ENCODE measurements at regions not wholly inside any gene's neighbourhood (a gene's known extent, or its start where the extent isn't known, plus 50 kb on each side); places are given as distances from the start of the nearest gene placed in this dataset.
A peak's percentile ranks its signal among the peaks of the same experiment; 100 is the strongest.

DNA sequence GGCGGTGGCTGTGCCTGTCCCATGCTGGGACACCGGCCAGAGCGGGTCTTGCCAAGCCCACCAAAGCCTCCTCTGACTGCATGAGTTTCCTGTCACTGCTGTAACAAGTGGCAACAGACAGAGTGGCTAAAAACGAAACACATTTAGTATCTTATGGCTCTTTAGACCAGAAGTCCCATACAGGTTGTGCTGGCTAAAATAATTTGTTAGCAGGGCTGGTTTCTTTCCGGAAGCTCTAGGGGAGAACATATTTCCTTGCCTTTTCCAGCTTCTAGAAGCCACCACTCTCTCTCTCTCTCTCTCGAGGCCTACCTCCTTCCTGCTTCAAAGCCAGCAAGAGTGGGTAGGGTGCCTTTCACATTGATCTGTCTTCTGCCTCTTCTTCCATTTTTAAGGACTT, 171.6 kb upstream of the PLPP4 start:
- DNase-seq (ENCODE audit: low read depth), result no peak

DNA sequence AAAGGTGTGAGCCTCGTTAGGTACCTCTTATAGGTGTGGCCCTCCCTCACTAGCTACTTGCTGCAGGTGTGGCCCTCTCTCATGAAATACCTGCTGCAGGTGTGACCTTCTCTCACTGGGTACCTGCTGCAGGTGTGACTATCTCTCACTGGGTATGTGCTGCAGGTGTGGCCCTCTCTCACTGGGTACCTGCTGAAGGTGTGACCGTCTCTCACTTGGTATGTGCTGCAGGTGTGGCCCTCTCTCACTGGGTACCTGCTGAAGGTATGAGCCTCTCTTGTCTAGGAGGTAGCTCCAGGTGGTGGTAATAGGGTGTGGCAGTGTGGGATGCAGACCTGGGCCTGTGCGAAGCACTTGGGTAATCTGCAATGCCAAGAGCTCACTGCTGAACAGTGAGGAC, 170.7 kb upstream of the PLPP4 start:
- no peak for DNase-seq (ENCODE audit: low read depth)

DNA sequence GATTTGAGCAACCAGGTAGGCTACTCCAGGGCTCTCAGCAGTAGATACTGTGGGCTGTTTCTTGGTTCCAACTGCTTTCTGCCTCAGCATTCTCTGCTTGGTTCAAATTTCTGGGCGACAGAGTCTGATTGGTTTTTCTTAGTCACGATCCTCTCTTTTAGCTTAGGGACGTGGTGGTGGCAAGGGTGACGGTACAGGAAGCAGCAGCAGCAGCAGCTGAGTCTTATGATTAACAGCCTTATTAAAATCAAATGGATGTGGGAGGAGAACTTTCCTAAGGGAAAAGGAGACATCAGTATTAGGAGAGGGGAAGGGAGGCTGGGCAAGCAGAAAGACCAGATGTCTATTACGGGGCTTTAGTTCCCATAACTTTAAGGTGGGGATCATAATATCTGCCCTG, 156.5 kb upstream of the PLPP4 start:
- DNase-seq (ENCODE audit: low read depth), result no peak

DNA sequence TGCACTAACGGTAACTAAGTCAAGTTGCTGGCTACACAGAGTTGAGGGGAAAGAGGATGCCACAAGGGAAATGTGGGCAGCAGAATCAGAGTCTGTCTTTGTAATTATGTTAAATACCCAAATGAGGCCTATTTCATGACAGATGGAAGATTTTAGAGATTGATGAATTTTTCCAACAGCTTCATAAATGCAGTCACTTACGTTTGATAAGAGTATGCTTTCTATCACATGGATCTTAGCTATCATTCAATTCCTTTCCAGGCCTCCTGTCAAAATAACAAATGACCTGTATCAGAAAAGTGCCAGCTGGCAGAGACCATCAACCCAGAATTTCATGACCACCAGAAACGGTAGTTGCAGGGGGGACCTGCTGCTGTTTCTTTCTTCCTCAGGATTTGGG, 148.4 kb upstream of the PLPP4 start:
- DNase-seq (ENCODE audit: low read depth), result no peak

DNA sequence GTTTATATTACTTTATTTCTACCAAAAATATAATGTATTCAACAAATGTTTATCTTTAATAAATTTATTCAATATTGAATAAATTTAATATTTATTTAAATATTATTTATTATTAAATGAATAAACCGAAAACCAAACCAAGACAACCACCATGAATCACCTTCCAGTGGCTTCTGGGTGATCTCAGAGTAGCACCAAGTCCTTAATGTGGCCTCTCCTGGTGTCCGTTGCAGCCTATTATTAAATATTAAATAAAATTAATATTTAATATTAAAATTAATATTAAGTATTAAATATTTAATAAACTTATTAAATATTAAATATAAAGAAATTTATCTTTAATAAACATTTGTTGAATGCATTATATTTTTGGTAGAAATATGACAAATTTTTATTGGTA, 143.3 kb upstream of the PLPP4 start:
- DNase-seq (ENCODE audit: low read depth), result no peak

DNA sequence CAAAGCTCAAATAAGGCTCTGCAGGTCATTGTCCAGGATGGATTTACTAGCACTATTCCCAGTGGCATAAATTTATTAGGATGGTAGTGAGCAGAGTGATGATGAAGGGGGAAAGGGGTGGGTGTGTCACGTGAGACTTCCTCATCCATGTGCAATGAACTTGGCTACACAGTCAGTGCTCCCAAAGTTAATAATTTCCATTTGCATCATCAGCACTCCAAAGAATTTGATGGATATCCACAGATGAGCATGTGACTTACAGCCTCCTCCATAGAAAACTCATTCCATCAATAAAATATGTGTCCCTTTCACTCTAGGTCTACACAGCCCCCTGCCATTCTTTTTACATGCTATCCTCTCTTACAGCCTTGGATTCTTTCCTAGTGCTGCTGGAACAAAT, 142.6 kb upstream of the PLPP4 start:
- DNase-seq (ENCODE audit: low read depth), result no peak

DNA sequence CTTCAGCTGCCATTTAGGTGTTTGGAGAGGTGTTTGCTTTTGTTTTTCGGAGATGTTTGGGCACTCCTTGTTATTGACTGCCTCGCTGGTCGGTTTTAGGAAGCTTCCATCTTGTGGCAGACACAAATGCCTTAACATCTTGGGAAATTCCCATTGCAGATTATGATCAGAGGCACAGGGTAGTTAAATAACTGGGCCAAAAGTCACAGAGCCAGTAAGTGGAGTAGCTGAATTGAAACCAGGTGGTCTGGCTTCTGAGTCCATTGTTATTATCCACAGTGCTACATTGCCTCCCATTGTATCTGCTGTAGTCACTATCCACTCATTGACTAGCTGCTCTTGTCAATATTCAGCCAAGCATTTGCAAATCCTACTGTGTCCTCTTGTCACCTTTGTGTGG, 138.2 kb upstream of the PLPP4 start:
- no peak for DNase-seq (ENCODE audit: low read depth)

DNA sequence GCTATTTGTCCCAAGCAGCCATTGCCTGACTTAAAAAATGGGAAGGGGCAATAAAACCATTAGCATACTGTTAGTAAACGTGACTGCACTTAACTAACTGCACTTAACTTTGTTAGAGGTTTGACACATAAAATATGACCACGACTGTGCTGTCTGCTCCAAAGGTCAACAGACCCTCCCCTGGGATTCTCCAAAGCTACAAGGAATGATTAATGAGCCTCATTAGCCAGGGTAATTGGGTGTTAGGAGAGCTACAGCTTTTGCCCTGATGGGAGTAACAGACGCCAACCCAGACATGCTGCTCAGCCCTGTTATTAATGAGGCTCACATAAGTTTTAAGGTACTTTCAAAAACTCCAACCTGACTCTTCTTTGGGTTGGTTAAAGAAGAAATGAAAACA, 129.4 kb upstream of the PLPP4 start:
- DNase-seq (ENCODE audit: low read depth), result no peak

DNA sequence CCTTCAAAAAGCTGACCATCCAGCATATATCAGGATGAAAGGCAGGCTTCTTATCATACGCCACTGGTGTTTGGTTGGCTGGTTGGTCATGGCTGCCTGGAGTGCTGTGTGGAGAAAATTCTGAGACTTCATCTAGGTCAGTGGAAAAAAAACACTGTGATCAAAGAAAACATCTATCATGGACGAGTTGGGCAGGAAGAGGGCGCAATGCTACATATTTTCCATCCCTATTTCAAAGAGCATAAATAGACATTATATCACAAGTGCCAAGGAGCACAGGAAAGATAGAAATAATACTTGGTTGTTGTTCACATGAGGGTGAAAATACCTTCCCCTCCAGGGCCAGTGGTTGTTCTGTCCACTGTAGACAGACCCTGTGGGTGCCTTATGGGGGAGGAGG, 128.4 kb upstream of the PLPP4 start:
- DNase-seq (ENCODE audit: low read depth), result no peak

DNA sequence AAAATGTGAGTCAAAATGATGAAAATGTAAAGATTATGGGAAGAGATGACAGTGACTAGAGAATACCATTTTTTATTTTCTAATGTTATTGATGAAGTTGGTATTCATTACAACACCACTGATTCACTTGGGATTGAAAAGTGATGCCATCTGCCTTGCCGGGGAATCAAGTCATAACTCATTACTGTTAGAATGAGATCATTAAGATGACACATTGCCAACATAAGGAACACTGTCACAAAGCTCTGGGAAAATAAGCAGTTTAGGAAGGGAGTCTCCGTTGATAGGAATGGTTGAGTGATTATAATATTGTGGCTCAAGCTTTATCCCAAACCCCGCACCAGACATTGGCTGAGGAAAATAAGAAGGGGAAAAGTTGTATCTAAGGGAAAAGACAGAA, 121.5 kb upstream of the PLPP4 start:
- DNase-seq (ENCODE audit: low read depth), result no peak

DNA sequence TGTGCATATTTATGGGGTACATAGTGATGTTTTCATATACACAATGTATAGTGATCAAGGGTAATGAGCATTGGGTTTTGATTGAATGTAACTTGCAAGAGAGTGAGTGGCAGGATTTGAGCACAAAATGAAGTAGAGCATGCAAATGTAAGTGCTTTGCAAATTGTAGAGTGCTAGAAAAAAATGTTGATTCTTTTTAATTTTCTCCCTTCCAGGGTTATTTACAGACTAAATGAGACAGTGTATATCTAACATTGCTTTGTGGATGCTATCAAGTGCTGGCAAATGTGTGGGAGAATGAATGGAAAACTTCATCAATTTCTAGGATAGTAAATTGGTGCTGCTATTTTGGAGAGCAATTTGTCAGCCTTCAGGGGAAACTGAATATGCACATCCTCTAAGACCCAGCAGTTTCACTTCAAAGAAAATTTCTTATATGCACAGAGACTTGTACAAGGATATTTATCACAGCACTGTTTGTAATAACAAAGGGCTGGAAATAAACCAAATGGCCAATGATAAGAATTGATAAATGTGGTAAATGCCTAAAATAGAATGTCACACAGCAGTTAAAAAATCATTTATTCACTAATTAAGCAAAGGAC, 120.6 kb upstream of the PLPP4 start:
- no peak for DNase-seq (ENCODE audit: low read depth)

DNA sequence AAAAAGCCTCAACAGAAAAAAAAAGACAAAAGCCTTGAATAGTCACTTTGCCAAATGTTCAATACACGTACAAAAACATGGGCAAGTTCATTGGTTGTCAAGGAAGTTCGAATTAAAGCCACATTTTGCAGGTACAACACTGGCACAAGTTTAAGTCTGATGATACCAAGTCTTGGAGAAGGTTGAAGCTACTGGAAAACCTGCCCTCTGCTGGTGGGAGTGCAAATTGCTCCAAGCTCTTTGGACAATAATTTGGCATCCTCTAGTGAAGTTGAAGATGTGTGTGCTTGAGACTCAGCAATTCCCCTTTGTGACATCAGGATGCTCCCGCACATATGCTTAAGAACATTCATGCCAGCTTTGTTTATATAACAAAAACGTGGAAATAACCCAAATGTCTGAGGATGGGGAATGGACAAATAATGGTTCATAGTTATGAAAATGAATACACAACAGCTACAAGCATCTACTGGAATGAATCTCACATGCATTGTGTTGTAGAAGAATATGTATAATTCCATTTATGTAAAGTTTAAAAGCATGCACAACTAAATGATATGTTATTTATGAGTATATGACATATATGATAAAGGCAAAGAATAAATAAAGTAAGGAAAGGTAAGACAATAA, 120.0 kb upstream of the PLPP4 start:
- peak; percentile 6 for DNase-seq (ENCODE audit: low read depth)

DNA sequence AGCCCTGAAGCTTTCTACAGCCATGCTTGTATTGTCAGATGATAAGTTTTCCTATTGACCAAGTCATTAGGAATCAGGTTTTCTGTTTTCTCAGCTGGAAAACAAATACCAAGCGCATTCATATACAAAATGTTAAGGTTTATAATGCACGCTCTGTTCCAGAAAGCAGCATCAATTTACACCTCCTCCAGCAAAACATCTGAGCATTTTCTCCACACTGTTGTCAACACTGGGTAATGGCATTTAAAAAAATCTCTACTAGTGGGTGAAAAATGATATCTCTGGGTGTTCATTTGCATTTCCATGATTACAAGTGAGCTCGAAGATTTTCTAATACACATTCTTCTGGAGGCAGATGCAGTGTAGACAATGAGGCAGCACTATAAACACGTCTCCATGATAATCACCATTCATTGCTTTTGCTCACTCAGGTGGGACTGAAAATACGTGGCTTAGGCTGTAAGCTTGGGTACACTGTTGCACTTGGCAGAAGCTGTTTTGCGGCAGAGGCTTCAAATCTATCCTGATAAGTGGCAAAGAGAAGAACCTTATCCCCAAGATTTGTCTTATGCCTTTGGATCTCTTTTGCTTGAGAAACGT, 114.8 kb upstream of the PLPP4 start:
- no peak for DNase-seq (ENCODE audit: low read depth)

DNA sequence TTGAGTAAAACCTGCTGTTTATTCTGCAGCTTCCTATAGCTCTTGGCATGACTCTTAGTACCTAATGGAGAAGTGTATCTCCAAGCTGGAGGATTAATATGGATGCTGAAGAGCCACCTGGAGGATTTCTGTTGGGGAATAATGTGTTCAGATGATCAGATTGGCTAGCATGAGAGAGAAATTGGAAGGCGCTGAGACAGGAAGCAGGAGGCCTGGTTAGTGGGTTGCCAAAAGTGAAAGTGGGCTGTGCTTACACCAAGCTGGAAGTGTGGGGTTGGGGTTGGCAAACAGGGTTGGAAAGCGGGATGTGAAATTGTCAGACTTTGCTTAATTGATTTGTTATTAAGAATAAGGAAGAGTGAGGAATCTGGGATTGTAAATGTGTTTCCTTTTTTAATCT, 111.8 kb upstream of the PLPP4 start:
- DNase-seq (ENCODE audit: low read depth), result no peak

DNA sequence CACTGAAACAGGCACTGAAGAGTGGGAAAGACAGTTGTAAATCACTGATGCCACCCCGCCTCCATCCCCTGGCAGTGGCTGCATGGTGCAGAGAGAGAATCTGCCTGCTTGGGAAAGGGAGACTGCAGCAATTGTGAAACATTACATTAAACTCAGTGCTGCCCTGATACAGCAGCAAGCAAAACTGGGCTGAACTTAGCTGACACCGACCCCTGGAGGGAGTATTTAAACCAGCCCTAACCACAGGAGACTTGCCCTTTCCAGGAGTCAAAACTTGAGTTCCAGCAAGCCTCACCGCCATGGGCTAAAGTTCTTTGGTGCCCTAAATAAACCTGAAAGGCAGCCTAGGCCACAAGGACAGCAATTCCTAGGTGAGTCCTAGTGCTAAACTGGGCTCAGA, 109.4 kb upstream of the PLPP4 start:
- DNase-seq (ENCODE audit: low read depth), result no peak

DNA sequence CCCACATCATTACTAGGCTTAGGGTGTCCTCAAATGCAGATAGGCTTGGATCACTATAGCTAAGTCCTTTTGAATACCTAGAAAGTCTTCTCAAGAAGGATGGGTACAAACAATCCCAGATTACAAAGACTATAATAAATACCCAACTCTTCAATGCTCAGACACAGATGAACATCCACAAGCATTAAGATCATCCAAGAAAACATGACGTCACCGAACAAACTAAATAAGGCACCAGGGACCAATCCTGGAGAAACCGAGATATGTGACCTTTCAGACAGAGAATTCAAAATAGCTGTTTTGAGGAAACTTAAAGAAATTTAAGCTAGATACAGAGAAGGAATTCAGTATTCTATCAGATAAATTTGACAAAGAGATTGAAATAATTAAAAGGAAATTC, 108.0 kb upstream of the PLPP4 start:
- no peak for DNase-seq (ENCODE audit: low read depth)

DNA sequence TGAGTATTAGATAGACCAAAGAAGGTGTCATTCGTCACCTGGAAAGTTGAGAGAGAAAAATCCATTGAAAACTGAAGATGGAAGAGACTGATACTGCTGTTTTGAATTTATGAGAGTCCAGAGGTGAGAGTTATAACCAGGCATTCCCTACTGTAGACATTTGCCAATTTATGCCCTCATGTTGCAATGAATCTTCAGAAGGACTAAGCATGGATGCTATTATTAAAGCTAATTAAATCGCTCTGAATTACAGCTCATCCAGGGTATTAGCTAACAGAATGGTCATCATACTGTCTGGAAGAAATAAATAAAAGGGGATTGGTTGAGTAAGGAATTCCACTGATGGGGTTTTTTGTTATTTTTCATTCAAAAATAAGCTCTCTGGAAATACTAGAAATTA, 101.6 kb upstream of the PLPP4 start:
- DNase-seq (ENCODE audit: low read depth), result no peak

DNA sequence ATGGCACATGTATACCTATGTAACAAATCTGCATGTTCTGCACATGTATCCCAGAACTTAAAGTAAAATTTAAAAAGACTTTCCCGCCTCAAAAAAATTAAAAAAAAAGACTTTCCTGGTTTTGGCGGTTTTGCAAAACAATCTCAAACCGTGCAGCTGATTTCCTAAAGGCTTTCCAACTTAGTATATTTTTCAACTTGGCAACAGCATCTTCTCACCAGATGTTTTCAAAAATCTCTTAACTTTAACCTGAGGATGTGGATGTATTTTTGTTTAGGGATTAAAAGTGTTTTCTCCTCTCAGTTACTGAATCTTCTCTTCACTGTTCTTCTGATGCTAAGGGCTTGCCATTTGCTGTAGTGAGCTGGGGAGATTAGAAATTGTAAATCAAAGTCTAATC, 96.5 kb upstream of the PLPP4 start:
- no peak for DNase-seq (ENCODE audit: low read depth)

DNA sequence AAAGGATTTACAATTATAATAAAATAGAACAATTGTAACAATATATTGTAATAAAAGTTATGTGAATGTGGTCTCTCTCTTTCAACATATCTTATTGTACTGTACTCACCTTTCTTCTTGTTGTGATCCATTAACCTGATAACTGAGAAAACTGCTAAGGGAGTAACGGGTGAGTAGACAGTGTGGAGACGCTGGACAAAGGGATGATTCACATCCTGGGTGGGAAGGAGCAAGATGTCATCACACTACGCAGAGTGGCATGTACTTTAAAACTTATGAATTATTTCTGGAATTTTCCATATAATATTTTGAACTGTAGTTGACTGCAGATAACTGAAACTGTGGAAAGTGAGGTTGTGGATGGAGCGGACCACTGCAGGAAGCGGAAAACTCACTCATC, 91.2 kb upstream of the PLPP4 start:
- no peak for DNase-seq (ENCODE audit: low read depth)

DNA sequence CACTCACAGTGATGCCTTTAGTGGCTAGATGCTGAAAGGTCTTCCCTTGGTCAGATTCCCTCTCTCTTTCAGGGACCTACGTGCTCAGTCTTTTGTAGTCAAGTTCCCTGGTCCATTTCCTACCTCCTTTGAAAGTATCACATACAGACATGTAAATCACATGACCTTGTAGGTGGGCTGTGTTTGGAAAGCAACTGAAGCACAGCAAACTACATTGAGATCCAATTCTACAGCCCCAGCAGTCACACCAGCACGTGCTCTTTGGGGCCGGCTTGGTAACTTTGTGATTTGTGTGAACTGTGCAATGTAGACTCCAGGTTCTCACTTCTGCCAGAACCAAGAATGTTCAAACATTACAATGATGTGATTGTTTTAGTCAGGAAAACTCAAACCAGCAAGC, 89.7 kb upstream of the PLPP4 start:
- no peak for DNase-seq (ENCODE audit: low read depth)

DNA sequence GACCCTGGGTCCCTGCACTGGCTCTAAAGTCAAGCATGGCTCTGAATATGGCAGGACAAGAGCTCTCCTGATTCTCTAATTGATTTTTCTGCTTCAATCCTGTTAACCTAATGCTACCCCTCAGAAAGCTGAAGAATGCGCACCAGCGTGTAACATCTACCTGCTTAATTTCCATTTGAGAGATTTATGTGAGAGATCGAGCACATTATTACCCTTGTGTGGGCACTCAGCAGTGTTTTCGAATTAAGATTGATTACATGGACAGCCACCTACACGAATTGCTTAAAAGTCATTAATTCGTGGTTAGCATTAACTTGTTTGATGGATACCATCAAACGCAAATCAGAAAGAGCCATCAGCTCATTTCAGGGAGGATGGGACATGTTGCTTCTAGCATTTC, 88.7 kb upstream of the PLPP4 start:
- no peak for DNase-seq (ENCODE audit: low read depth)

DNA sequence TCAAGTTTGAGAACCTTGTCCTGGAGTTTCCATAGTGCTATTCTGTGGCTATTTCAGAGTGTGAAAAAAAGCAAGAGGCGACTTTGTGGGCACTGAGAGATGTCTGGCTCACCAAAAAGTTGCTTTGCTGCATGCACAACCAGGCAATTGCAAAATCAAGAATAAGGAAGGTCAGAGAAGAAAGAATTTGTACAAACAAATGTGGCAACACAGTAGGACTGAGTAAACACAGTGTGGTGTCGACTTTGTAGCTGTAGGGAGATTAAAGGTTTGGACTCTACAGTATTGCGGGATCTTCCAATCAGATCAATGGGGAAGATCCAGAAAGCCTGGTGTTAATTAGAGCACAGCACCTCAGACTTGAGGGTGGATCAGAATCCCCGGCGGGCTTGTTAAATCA, 88.1 kb upstream of the PLPP4 start:
- no peak for DNase-seq (ENCODE audit: low read depth)

DNA sequence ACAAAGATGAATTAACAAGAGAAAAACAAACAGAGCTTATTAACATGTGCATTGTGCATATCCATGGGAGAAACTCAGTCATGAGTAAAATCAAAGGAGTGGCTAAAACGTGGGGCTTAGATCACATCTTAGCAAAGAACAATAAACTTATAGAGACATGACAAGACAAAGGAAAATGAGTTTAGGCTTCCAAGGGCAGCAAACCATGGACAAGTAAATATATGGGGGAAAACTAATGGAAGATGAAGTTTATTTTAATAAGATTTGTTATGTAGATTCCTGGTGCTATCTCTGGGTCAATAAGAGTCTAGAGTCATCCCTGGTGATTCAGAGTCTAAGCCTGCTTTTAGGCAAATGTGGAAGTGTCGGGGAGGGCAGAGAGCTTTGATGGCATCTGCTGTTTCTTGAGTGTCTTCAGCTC, 87.2 kb upstream of the PLPP4 start:
- no peak for DNase-seq (ENCODE audit: low read depth)

DNA sequence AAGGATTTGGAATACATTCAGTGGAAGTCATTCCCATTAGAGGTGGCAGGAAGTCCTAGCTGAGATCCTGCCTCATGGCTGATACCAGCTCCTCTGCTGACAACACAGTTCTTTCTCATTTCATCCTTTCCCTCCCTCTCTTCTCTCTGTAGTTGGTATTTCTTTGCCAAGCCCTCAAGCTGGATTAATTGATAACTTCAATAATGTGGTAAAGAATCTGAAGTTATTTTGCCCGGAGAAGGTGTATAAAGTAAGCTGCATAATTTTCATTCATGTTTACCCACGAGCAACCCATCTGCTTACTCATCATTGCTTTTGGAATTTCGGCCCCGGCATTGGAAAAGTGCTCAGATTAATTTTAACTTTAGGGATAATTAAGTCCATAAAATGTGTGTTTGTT, 85.2 kb upstream of the PLPP4 start:
- no peak for DNase-seq (ENCODE audit: low read depth)
